GM04504 (cell line): ENCODE measurements at regions not wholly inside any gene's neighbourhood (a gene's known extent, or its start where the extent isn't known, plus 50 kb on each side); places are given as distances from the start of the nearest gene placed in this dataset.
A peak's percentile ranks its signal among the peaks of the same experiment; 100 is the strongest.

ENCODE experiments used
- DNase-seq: peaks from one replicate; pipeline ENCODE4 v3.0.0-alpha.2; 2012; ENCODE audit warnings: low read depth

DNA sequence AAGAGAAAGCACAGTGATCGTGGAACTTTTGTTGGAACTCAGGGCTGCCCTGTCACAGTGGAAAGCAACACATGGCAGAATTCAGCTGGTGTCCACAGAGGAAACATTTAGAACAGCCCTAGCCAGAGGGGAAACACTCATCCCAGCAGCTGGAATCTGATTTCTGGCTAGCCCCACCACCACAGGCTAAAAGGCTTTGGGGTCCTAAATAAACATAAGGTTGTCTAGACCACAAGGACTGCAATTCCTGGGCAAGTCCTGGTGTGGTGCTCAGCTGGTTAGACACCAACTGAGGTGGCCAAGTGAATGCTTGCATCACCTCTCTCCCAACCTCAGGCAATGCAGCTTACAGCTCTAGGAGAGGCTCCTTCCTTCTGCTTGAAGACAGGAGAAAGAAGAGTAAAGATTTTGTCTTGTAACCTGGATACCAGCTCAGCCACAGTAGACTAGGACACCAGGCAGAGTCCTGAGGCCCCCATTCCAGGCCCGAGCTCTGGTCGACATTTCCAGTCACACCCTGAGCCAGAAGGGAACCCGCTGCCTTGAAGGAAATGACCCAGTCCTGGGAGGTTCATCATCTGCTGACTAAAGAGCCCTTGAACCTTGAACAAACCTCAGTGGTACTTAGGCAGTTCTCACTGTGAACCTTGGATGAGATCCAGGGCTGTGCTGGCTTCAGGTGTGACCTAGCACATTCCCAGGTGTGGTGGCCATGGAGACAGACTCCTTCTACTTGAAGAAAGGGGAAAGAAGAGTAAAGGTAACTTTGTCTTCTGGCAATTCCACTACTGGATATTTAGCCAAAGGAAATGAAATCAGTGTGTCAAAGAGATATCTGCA lies 85.4 kb upstream of the PLXNC1 start:
- DNase-seq, result no peak

DNA sequence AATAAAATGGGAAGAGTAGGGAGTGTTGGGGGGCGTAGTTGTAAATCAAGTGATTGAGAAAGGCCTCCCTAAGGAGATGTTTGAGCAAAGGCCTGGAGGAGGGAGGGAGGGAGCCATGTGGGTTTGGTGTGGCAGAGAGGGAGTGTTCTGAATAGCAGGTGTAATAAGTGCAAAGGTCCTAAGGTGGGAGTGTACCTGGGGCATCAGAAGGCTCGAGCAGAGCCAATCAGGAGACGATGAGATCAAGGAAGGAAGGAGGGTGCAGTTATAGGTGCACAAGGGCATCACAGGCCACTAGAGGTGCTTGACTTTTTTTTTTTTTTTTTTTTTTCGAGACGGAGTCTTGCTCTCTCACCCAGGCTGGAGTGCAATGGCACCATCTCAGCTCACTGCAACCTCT lies 77.9 kb upstream of the PLXNC1 start:
- DNase-seq, result no peak

DNA sequence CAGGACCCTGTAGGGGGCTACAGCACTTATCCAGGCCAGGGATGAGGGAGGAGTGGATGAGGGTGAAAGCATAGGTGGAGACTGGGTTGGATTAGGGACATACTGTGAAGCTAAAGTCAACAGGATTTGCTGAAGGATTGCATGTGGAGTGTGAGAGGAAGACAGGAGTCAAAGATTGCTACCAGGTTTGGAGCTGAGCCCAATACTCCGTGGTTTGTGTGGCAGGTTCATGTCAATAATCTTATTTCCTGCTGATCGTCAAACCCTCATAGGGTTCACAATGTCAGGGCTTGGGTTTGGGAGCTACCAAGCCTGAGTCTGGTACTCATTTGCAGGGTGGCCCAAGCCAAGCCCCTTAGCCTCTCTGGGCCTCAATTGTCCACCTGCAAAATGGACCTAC lies 77.1 kb upstream of the PLXNC1 start:
- no peak for DNase-seq

DNA sequence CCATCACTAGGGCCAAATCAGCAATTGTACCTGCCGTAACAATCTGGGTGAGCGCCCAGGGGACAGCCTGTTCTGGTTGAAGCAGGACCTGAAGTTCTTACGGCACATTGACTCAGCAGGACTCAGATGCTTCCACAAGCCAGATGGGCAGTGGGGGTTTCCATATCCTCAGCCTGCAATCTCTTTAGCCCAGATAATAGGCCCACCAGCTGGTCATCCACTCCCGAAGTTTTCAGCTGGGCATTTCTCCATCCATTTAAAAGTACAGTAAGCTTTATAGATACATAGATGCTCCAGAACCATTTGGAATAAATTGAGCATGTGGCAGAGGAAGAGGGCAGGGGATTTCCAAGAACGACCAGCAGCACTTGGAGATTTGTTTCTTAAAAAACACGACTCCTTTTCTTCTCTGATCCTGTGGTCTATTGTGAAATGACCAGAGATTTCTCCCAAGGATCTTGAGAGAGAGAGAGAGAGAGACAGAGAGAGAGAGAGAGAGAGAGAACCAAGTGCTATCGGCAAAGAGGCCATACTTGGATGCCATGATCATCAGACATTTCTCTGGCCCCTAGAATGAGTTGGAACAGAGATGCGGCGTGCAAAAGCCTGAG lies 74.8 kb upstream of the PLXNC1 start:
- DNase-seq, result no peak

DNA sequence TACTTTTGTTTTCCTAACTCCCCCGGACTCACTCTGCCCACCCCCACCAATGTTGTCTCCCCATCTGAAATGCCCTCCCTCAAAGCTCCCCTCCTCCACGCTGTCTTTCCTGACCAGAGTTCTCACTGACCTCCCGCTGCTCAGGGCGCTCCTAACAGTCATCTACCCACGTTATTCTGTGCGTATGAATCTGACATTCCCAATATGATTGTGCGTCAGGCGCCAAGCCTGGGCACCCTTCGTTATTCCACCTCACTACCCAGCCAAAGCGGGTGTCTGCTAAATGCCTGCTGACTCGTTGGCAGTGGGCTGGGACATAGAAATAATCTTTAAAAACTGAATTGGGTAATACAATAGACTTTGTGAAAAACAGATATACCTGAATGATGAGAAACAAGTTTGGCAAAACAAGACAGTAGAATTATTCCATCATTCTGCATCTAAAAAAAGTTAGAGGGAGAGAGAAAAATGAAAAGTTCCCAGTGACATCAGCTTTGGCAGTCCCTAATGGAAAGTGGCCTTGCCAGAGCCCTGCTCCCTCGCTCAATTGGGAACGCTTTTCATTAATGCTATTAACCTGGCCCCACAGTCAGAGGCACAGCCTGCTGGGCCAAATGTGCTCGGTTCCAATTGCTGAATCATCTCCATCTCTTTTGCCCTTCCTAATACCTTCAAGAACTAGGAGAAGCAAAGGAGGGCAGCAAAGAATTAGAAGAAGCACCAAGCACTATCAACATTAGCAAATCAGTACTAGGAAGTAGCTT lies 74.0 kb upstream of the PLXNC1 start:
- DNase-seq, result no peak

DNA sequence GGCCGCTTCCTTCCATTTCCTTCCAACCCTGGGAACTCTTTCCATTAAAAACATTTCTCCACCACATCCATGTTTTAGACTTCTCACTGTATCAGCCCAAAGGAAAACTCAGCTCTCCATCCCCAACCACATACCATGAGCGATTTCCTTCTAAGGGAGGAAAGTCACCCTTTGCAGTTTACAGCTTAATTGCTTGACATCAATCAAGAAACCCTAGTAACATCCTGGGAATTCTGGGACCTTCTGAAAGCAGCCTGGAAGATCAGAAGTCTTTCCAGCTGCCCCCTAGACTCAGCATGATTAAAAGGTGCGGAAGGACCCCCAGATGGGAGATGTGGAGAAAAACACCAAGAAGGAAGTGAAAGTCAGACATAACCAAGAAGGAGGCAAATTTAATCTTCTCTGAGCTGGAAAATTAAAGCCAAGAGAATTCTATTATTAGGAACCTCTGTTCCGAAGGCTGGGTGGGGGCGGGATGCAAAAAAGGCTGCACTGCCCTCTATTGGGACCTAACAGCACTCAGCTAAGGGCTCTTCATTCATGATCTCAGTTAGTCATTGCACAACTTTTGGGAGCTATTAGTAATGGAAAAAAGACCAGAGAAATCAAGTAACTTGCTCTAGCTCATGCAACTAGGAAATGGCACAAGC lies 73.3 kb upstream of the PLXNC1 start:
- DNase-seq, result peak; percentile 73

DNA sequence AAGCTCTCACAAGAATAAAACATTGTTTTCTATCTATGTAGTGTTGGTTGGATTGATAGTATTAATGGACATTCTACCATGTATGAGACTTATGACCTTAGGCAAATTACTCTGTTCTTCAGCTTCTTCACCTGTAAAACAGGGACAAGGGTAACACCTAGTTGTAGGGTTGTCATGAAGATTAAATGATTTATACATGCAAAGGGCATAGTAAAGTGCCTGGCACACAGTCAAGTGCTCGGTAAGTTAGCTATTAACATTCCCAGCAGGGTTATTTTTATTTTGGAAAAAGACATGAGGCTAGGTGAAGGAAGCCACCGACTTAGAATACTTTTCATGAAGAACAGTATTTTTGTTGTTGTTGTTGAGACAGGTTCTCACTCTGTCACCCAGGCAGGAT lies 71.2 kb upstream of the PLXNC1 start:
- no peak for DNase-seq

DNA sequence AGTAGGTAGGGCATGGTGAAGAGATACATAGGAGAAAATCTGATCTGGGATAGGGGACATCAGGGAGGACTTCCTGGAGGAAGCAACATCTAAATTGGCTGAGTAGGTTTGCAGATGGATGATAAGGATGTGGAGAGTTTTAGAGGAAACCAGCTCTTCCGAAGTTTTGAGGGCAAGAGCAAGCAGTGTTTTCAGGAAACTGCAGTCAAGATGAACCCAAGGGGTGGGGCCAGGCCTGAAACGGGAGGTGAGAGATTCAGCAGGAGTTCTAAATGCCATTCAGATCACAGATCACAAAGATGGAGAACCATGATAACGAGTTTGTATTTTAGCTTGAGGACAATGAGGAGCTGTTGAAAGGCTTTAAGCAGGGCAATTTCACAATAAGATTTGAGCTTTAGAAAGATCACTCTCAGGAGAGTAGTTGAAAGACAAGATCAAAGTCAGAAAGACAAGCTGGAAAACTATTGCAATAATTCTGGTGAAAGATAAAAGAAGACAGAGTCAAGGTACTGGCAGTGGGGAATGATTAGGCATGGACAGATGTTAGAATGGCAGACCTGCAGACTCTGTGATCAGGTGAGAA lies 70.1 kb upstream of the PLXNC1 start:
- DNase-seq, result no peak

DNA sequence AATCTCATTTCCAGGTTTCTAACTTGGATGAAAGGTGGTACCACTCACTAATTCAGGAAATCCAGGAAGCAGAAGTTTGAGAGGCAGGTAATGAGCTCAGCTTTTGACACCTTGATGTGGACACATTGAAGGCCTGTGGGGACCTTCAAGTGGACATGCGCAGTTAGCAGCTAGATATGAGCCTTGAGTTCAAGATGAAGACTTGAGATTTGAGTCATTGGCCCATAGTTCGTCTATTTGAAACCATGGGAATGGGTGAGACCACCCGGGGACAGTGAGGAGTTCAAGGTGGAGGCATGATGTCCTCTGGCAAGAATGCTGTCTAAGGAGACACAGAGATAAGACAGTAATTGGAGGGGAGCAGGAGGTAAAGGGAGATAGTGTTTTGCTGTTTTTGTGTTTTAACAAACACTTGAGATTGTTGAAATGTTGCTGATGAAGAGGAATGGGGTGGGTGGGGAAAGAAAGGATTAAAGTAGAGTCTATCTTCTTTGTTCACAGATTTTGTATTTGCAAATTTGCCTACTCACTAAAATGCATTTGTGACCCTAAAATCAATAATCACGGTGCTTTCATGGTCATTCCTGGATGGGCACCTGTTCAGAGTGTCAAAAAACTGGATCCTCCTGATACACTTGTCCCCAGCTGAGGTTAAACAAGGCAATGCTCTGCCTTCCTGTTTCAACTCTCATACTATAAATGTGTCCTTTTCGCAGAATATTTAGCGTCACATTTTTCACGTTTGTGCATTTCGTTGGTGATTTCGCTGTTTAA lies 69.5 kb upstream of the PLXNC1 start:
- DNase-seq, result no peak

DNA sequence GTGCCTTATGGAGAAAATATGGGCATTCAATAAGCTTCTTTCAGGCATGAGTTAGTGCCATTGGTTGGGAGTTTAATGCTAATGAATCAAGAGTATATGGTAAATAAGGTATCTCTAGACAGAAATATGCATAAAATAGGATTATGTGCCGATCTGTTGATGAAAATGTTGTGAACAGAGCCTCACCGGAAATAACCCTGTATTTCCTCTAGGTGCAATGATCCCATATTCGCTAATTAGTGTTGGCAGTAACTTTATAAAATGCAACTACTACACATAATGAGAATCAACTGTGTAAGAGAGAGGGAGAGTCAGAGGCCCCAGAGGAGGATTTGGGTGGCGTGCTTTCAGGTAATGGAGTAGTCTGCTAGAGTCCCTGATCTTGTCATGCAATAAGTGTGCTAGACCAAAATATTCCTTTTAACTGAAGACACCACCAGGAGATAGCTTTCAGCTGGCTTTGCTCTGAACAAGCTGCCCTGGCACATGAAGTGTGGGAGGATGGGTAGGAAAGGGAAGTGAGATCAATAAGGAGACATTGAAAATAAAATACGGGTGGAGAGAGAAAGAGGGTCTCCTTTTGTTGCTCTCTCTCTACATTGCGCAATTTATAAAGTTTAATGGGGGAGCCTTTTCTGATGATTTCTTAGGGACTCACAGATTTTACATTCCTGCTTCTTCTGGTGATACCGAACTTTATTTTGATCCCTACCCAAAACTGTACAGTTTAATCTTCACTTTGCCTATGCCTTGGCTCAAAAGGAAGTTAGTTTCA lies 68.6 kb upstream of the PLXNC1 start:
- DNase-seq, result no peak

DNA sequence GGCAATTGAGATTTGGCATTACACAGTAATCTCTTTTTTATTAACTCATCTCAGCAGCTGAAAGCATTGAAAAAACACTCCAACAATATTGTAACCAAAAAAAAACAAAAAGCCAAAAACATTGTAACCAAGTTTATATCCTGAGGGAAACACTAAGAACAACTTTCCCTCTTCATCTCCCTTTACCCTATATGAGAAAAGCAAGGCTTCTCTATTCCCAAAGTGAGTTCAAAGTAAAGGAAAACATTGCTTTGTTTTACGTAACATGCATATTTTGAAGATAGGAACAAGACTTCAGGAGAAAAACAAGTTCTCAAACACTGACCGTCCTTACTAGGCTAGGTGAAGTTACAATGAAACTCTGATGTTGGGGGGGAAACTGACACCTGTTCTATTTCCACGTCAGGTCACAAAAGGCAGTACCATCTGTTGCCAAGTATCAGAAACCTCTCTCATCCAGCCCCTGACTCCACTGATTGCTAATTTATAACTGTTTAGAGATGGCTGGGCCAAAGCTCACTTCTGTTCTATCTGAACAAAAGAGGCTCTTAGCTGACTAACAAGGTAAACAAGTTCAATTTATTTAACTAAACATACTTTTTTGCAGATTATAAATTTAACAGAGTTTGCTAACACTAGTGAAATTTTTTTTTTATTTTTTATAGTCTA lies 67.9 kb upstream of the PLXNC1 start:
- DNase-seq, result no peak

DNA sequence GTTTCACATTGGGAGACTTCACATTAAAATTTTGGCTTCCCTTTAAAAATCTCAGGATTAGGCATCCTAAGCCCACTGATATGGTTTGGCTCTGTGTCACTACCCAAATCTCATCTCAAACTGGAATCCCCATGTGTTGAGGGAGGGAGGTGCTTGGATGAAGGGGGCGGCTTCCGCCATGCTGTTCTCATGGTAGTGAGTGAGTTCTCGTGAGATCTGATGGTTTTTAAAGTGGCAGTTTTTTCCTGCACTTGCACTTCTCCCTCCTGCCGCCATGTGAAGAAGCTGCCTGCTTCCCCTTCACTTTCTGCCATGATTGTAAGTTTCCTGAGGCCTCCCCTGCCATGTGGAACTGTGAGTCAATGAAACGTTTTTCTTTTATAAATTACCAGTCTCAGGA lies 65.7 kb upstream of the PLXNC1 start:
- DNase-seq, result no peak

DNA sequence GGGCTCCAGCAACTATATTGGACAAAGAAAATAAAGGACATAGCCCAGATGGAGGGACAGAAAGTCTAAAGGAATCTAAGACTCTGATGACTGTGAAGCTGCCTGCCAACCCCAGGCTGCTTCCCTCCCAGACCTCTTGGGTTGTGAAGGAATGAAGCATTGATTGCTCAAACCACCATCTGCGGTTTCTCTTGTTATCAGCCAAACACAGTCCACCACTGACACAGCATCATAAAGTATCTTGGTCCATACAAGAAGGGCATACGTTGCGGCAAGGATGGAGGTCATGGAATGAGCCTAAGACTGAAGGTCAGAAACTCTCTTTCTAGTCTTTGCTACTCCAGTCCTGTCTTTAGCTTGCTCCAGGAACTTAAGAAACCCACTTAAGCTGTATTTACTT lies 58.5 kb upstream of the PLXNC1 start:
- no peak for DNase-seq

DNA sequence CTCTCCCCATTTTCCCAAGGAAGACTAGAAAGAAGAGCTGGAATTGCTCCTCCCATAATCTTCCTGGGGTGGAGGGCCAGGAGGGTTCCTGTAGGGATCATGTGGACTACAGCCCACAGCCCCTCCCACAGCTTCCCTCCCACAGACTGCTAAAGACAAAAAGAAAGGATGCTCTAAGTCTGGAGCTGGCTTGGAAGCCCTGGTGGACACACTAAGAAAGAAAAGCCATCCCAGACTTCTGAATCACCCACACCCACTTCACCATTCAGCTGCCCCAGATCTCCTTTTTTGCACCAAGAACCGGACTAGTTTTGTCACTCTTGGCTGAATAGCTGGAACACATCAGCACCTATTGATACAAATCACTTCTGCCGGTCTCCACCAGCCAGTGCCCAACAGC lies 56.8 kb upstream of the PLXNC1 start:
- DNase-seq, result no peak

DNA sequence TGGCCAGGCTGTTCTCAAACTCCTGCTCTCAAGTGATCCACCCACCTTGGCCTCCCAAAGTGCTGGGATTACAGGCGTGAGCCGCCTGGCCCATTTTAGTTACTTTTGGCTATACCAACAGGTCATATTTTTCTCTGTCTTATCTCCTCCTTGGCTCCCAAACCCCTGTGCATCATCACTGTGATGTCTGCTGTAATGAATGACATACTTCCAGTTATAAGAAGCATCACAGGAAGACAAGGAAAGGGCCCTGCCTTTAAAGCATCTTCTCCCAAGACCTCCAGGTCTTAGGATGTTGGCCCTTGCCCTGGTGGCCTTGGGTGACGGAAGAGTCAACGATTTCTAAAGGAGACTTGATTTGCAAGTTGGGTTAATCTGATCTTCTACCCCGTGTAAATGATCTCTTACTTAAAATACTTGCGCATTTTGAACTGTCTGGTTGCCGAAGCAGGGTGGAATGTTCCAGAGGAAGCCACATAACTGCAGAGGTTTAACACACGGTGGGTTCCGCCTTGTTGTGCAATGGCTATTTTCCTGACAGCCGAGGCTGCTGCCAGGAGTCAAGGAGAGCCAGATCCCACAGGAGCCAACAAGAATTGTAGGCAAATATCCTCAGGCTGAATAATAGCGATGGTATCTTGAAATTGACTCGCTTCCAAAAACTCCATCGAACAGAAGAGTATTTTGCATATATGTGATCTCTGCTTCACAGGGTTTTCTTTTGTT lies 55.7 kb upstream of the PLXNC1 start:
- DNase-seq, result no peak

DNA sequence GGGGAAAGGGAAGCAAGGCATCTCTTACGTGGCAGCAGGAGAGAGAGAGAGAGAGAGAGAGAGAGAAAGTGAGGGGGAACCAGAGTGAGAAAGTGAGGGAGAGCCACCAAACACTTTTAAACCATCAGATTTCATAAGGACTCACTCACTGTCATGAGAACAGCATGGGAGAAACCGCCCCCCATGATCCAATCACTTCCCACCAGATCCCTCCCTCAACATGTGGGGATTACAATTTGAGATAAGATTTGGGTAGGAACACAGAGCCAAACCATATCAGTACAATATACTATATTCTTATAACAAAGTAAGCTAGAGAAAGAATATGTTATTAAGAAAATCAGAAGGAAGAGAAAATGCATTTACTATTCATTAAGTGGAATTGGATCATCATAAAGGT lies 53.7 kb upstream of the PLXNC1 start:
- DNase-seq, result no peak

DNA sequence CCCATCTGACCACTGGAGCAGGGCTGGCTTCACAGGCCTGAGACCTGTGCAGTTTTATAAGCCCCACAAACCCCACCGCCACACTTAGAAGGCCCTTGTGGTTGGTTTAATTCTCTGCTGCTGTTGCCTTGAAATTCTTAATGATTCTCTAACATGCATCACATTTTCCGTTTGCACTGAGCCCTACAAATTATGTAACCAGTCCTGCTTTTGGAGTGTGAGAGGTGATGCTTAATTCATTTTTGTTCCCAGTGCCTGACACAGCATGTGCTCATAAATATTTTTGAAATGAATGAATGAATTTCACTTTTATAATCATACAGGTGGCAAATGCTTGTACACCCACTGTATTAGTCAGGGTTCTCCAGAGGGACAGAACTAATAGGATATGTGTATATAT lies 52.8 kb upstream of the PLXNC1 start:
- no peak for DNase-seq

DNA sequence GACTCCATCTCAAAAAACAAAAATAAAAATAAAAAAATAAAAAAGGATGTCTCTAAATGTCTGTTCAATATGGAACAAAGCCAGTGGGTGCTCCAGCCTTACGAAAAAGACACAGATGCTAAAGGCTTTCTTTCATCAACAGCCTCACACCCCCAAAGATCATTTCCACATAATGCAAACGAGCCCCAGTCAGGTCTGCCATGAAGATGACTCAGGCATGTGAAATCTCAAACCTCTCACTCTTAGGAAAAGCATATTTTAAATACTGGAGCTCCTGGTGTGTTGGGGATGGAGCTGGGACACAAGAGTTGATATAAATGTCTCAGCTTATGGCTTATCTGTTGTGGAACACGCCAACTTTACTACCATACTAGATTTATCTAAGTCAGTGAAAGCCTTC lies 49.9 kb upstream of the PLXNC1 start:
- no peak for DNase-seq
